ENCODE measurements at regions not wholly inside any gene's neighbourhood (a gene's known extent, or its start where the extent isn't known, plus 50 kb on each side); places are given as distances from the start of the nearest gene placed in this dataset.
"Not testable (repeated sequence)": the region's sequence is repeated elsewhere in the genome, so short reads cannot be mapped to it uniquely, and the experiment has no call there.

GRCh38 chr2:144730711-144731110, 210.8 kb upstream of the ZEB2 start:
- H3K4me3 ChIP-seq (ENCODE audit: low read depth, low read length) = no peak overlapping the region
- in situ Hi-C loops (cut with HindIII; ENCODE audit: low pct_ligation_motif_present, low sequenced_read_pairs) = no loop called here
- H3K27me3 ChIP-seq (replicated peaks) = no peaks in the 10 kb centered on the region
- no peaks in the 10 kb centered on the region for H3K36me3 ChIP-seq (replicated peaks)
- DNase-seq = no peak
- no peak for TF ChIP-seq CTCF (IDR thresholded peaks at IDR 0.05; ENCODE audit: low read depth, low read length, missing control alignments)
- H3K27ac ChIP-seq = no peak overlapping the region

GRCh38 chr2:144724460-144724859, 204.5 kb upstream of the ZEB2 start:
- in situ Hi-C loops (cut with HindIII; ENCODE audit: low pct_ligation_motif_present, low sequenced_read_pairs); H3K36me3 ChIP-seq (replicated peaks); H3K4me3 ChIP-seq (ENCODE audit: low read depth, low read length); DNase-seq; H3K27me3 ChIP-seq (replicated peaks); H3K27ac ChIP-seq: not testable (repeated sequence)

GRCh38 chr2:144718376-144718775, 198.5 kb upstream of the ZEB2 start:
- Histone ChIP-seq H3K27me3 (replicated peaks) (no peaks in the 10 kb centered on the region), H3K27ac (no peak overlapping the region), H3K36me3 (replicated peaks) (no peaks in the 10 kb centered on the region), H3K4me3 (ENCODE audit: low read depth, low read length) (no peak overlapping the region)
- no peak for DNase-seq
- in situ Hi-C loops (cut with HindIII; ENCODE audit: low pct_ligation_motif_present, low sequenced_read_pairs) = no loop called here
- TF ChIP-seq CTCF (IDR thresholded peaks at IDR 0.05; ENCODE audit: low read depth, low read length, missing control alignments) = no peak

GRCh38 chr2:144715992-144716391, 196.1 kb upstream of the ZEB2 start:
- no peak for TF ChIP-seq CTCF (IDR thresholded peaks at IDR 0.05; ENCODE audit: low read depth, low read length, missing control alignments)
- DNase-seq = no peak
- in situ Hi-C loops (cut with HindIII; ENCODE audit: low pct_ligation_motif_present, low sequenced_read_pairs) = no loop called here
- no peak overlapping the region for H3K27ac ChIP-seq
- H3K36me3 ChIP-seq (replicated peaks) = no peaks in the 10 kb centered on the region
- no peaks in the 10 kb centered on the region for H3K27me3 ChIP-seq (replicated peaks)
- no peak overlapping the region for H3K4me3 ChIP-seq (ENCODE audit: low read depth, low read length)

- in situ Hi-C loops (cut with HindIII; ENCODE audit: low pct_ligation_motif_present, low sequenced_read_pairs) = no loop called here
- no peak overlapping the region for H3K27ac ChIP-seq
- no peak overlapping the region for H3K4me3 ChIP-seq (ENCODE audit: low read depth, low read length)
Measured at GRCh38 chr2:144713410-144713809, 193.5 kb upstream of the ZEB2 start.

DNA sequence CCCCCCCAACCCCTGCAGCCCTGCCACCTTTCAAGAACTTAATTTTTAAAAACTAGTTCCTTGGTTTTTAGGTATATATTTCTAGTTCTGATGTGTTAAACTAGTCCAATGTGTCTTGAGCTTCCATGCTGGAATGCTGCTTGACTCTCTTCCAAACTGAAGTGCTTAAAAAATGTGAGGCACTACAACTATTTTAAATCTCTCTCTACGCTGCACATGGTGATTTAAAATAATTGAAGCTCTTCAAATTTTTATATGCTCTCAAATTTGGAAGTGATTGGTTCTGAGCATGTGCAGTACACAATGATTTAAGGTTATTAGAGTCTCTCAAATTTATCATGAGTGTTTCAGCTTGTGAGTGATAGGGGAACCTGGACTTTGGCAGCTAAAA, 192.6 kb upstream of the ZEB2 start:
- Histone ChIP-seq H3K27me3 (replicated peaks) (no peaks in the 10 kb centered on the region), H3K36me3 (replicated peaks) (no peaks in the 10 kb centered on the region), H3K4me3 (ENCODE audit: low read depth, low read length) (no peak overlapping the region), H3K27ac (no peak overlapping the region)
- TF ChIP-seq CTCF (IDR thresholded peaks at IDR 0.05; ENCODE audit: low read depth, low read length, missing control alignments) = no peak
- in situ Hi-C loops (cut with HindIII; ENCODE audit: low pct_ligation_motif_present, low sequenced_read_pairs) = no loop called here
- no peak for DNase-seq

More at GRCh38 chr2:144713410-144713809, 193.5 kb upstream of the ZEB2 start:
- TF ChIP-seq CTCF (IDR thresholded peaks at IDR 0.05; ENCODE audit: low read depth, low read length, missing control alignments) = no peak
- Histone ChIP-seq H3K27me3 (replicated peaks) (no peaks in the 10 kb centered on the region), H3K36me3 (replicated peaks) (no peaks in the 10 kb centered on the region)
- no peak for DNase-seq
